NCI-H82 treated with DMSO at 0.1 percent for 48 hours (cell line): ENCODE measurements at regions not wholly inside any gene's neighbourhood (a gene's known extent, or its start where the extent isn't known, plus 50 kb on each side); places are given as distances from the start of the nearest gene placed in this dataset.

Experiments
- DNase-seq: peaks from one replicate; lab custom pipeline; 2025; ENCODE audit not compliant: unreplicated experiment; lab: John Stamatoyannopoulos, UW

GRCh38 chr7:118298771-118299170 lies 74.3 kb downstream of the ANKRD7 start:
- no peak for DNase-seq

GRCh38 chr7:118300177-118300576 lies 75.7 kb downstream of the ANKRD7 start:
- no peak for DNase-seq

- DNase-seq, result no peak
Measured at GRCh38 chr7:118304100-118304499, 79.6 kb downstream of the ANKRD7 start.

- DNase-seq, result no peak
Measured at GRCh38 chr7:118305671-118306070, 81.2 kb downstream of the ANKRD7 start.

GRCh38 chr7:118306771-118307170 lies 82.3 kb downstream of the ANKRD7 start:
- DNase-seq, result no peak

GRCh38 chr7:118311121-118311836 lies 86.8 kb downstream of the ANKRD7 start:
- no peak for DNase-seq

- DNase-seq, result no peak
Measured at GRCh38 chr7:118312051-118312450, 87.5 kb downstream of the ANKRD7 start.

GRCh38 chr7:118312966-118313365 lies 88.5 kb downstream of the ANKRD7 start:
- no peak for DNase-seq

- DNase-seq, result no peak
Measured at GRCh38 chr7:118324790-118325449, 100.4 kb downstream of the ANKRD7 start.

- no peak for DNase-seq
Measured at GRCh38 chr7:118325450-118325808, 100.9 kb downstream of the ANKRD7 start.

GRCh38 chr7:118327174-118327573 lies 102.7 kb downstream of the ANKRD7 start:
- no peak for DNase-seq

GRCh38 chr7:118328505-118329211 lies 104.2 kb downstream of the ANKRD7 start:
- DNase-seq, result no peak

- DNase-seq, result no peak
Measured at GRCh38 chr7:118330388-118330787, 105.9 kb downstream of the ANKRD7 start.

- no peak for DNase-seq
Measured at GRCh38 chr7:118346748-118347147, 122.2 kb downstream of the ANKRD7 start.

- DNase-seq, result no peak
Measured at GRCh38 chr7:118349604-118350003, 125.1 kb downstream of the ANKRD7 start.

- no peak for DNase-seq
Measured at GRCh38 chr7:118350260-118350659, 125.8 kb downstream of the ANKRD7 start.

- DNase-seq, result peak; percentile 21
Measured at GRCh38 chr7:118352867-118353453, 128.5 kb downstream of the ANKRD7 start.

- DNase-seq, result no peak
Measured at GRCh38 chr7:118366363-118366762, 141.9 kb downstream of the ANKRD7 start.

- no peak for DNase-seq
Measured at GRCh38 chr7:118368958-118369357, 144.5 kb downstream of the ANKRD7 start.

GRCh38 chr7:118369987-118370386 lies 145.5 kb downstream of the ANKRD7 start:
- DNase-seq, result no peak

GRCh38 chr7:118372530-118372929 lies 148.0 kb downstream of the ANKRD7 start:
- peak; percentile 87 for DNase-seq

GRCh38 chr7:118389629-118390028 lies 165.1 kb downstream of the ANKRD7 start:
- DNase-seq, result no peak
